ENCODE measurements at regions not wholly inside any gene's neighbourhood (a gene's known extent, or its start where the extent isn't known, plus 50 kb on each side); places are given as distances from the start of the nearest gene placed in this dataset.

GRCh38 chr5:57338868-57339340 lies 143.7 kb downstream of the ACTBL2 start:
- in situ Hi-C loops (cut with HindIII; ENCODE audit: low sequenced_read_pairs): no loop called here

DNA sequence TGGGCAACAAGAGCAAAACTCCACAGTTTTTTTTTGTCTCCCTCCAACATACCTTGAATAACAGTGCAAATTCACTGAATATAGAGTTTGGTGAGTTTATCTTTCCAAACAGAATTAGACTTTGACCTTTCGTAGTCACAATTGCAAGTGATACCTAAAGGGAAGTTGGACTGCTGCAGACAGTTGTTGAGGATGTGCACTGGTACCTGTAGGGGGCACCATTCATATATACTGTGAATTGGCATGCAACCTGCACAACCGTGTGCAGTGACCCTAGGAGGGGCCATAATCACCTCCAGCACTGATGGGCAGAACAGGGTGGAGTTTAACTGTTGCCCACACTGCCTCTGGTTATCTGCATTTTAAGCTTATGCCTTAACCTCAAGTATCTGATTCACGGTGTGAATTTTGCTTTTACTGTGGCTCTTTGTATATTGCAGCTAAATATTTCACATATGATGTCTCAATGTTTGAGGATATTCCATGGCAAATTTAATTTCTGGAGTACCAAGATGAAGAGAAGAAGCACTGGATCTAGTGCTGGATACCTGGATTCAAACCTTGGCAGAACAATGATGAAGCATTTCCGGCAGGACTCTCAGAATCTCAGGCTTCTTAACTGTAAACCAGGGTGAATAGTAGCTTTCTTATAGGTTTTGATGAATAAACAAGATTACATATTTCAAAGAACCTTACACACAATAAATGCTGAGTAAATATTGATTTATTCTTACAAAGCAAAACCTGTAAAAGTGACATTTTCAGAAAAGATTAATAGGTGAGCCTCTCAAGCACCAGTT lies 144.3 kb downstream of the ACTBL2 start:
- in situ Hi-C loops (cut with HindIII; ENCODE audit: low sequenced_read_pairs): no loop called here

DNA sequence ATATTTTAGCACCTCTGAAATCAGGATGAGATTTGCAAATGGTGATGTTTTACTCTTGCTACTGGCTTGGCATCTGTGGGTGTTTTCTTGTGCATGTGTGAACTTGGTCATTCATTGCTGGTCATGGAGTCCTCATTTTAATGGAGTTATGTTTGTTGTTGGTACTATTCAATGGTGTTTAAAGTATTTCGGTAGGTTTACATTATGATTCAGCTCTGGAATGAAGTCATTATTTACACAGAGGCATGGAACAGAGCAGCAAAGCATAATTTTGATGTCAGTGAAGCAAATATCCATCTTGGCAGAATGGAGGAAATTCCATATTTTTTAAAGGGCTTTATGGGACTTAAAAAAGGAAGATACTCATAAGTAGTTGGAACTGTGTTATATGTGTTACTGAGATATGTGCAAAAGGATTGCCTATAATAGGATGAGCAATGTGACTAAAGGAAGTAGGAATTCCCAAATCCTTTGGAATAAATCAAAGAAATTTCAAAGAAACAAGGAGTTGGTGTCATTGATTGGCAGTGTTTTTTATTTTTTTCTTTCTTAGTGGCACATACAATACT lies 147.4 kb downstream of the ACTBL2 start:
- in situ Hi-C loops (cut with HindIII; ENCODE audit: low sequenced_read_pairs): no loop called here

DNA sequence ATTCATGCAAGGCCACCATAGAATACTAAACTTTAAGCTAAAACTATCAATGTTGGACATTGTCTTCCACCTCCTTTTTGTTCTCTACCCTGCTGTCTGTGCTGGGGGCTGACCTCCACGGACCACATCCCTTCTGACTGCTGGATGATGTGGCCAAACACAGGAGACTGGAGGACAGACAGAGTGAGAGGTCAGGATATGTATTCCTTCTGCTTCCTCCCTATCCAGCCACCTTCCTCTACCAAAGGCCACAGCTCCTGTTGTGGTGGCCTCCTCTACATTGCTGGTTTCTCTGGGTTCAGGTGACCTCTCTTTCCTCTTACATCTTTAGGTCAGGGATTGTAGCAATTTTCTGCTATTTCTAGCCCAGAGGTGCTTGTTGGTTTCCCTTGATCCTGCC lies 148.1 kb downstream of the ACTBL2 start:
- in situ Hi-C loops (cut with HindIII; ENCODE audit: low sequenced_read_pairs): no loop called here

- in situ Hi-C loops (cut with HindIII; ENCODE audit: low sequenced_read_pairs): no loop called here
Observed at GRCh38 chr5:57332361-57332760, 150.2 kb downstream of the ACTBL2 start.

DNA sequence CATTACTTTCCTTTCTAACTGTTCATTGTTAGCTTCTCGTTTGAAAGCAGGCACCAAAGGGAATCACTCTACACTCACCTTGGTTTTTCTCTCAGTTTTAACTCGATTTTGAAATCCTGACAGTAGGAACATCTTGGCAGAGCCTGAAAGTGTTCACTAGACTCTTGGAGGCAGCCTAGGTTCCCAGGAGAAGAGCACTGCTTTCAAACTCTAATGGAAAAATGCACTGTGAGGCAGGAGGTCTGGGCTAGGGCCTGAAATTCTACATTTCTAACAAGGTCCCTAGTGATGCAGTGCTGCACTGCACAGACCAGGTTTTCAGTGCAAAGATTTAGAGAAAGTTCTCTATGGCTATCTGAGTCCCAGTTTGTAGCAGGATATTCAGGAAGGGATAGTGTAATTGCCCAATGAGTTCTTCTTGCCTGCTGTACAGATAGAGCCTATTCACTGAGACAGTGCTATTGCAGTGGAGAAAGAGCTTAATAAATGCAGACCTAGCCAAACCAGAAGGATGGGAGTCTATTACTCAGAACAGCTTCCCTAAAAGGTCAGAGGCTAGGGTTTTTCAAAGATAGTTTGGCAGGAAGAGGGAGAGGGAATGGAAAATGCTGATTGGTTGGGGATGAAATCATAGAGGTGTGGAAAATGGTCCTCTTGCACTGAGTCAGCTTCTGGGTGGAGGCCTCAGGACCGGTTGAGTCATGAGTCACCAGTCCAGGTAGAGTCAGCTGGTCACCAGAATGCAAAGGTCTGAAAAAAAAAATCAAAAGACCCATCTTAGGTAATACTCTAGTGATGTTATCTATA lies 153.9 kb downstream of the GPBP1 start:
- in situ Hi-C loops (cut with HindIII; ENCODE audit: low sequenced_read_pairs): no loop called here

DNA sequence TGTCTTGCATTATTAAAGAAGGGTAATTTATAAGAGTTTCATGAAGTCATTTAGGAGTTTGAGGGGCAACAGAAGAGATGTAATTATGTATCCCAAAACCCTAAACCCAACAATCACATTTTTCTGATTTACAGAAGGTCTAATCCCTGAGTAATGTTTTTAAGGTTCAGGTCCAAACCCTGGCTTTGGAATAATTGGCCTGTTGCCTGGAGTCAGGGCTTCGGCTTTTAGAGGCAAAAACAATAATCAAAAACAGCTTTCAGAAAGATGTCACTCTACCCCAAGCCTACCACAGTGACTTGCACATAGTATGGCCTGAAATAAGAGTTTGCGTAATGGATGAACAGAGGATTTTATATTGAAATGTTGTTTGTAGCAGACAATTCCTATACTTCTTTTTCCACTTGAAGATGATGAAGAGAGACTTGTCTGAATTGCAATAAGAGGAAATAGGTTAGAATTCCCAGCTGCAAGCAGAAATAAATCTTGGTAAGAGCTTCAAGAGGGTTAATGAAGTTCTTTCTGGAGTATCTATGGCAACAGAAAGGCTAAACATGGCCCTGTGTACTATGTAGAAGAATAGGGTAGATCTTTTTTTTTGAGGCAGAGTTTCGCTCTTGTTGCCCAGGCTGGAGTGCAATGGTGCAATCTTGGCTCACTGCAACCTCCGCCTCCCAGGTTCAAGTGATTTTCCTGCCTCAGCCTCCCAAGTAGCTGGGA lies 152.0 kb downstream of the GPBP1 start:
- in situ Hi-C loops (cut with HindIII; ENCODE audit: low sequenced_read_pairs): no loop called here

GRCh38 chr5:57324861-57325260 lies 151.0 kb downstream of the GPBP1 start:
- in situ Hi-C loops (cut with HindIII; ENCODE audit: low sequenced_read_pairs): loop anchor here (5.0 kb wide), 1 partner anchor 102 kb away; no protein-coding TSS in a partner anchor

DNA sequence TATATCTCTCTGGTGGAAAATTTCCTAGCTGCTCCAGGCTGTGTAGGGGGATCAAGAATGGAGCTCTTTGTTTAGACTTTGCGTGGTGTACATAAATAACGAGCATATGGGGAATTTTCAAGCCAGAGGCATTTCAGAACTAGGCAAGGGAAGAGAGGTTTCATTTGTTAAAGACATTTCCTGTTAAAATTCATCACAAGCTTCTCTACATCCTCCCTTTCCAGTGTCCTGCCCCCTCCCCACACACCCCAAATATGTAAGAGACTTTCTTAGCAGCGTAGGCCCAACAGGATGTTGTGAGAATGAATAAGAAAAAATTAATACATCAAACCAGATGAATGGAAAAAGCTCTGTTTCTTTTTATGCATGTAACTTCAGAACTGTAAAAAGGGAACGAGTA lies 150.3 kb downstream of the GPBP1 start:
- in situ Hi-C loops (cut with HindIII; ENCODE audit: low sequenced_read_pairs): loop anchor here (5.0 kb wide), 1 partner anchor 103 kb away; no protein-coding TSS in a partner anchor

DNA sequence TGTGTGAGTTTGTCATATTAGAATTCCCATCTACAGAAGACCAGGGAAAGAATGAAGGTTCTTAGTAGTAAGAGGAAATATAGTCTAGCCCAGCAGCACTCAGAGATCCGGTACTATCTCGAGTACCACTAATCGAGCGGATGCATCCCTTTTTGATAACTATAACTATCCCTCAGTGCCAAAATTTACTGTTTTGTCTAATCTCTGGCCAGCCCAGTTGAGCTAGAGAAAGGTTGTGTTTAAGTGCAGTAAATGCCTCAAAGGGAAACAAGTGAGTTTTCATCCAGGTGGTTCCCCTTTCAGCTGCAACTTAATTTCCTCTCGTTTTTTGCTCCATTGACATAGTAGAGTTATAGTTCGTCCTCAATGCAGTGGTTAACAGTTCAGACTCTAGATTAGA lies 146.7 kb downstream of the GPBP1 start:
- in situ Hi-C loops (cut with HindIII; ENCODE audit: low sequenced_read_pairs): loop anchor here (5.0 kb wide), 1 partner anchor 107 kb away; no protein-coding TSS in a partner anchor

GRCh38 chr5:57319628-57320027 lies 145.8 kb downstream of the GPBP1 start:
- in situ Hi-C loops (cut with HindIII; ENCODE audit: low sequenced_read_pairs): loop anchor here (5.0 kb wide), 1 partner anchor 108 kb away; no protein-coding TSS in a partner anchor

DNA sequence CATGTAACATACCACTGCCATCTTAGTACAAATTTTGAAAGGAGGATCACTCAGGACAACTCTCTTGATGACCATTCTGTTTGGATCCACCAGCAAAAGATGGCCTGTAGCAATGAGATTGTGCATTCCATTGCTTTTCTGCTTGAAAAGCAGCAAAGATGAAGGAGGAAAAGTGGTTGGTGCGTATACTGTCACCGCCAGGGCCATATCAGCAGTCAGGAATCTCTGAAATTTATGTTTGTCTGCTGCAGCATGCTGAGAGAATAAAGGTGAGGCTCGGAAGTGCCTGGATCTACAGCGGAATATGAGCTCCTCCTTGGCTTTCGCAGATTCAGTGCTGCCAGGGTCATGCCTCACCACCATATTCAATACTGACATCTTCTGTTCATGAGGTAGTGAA lies 144.4 kb downstream of the GPBP1 start:
- in situ Hi-C loops (cut with HindIII; ENCODE audit: low sequenced_read_pairs): no loop called here

DNA sequence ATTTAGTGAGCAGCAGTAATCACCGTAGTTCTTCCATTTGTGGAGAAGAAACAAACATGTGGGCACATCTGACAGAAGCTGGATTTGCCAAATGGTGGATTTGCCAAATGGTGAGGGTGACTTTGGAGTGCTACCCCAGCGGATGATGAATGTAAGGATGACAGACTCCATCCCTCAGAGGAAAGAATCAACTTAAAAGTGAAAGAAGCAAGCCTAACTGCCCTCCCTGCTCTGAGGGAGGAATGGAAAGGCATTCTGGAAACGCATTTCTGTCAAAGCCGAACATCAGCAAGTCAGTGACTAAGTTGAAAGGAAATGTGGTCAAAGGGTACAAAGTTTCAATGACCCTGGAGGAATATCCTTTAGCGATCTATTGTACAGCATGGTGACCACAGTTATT lies 143.5 kb downstream of the GPBP1 start:
- in situ Hi-C loops (cut with HindIII; ENCODE audit: low sequenced_read_pairs): no loop called here

- in situ Hi-C loops (cut with HindIII; ENCODE audit: low sequenced_read_pairs): no loop called here
Observed at GRCh38 chr5:57316798-57317327, 143.0 kb downstream of the GPBP1 start.

DNA sequence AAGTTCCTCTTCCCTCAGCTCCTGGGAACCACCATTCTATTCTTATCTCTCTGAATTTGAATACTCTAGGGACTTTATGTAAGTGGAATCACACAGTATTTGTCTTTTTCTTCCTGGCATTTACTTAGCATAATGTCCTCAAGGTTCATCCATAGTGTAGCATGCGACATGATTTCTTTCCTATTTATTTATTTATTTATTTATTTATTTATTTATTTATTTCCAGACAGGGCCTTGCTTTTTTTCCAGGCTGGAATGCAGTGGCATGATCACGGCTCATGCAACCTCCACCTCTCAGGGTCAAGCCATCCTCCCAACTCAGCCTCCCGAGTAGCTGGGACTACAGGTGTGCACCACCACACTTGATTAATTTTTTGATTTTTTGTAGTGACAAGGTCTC lies 142.1 kb downstream of the GPBP1 start:
- in situ Hi-C loops (cut with HindIII; ENCODE audit: low sequenced_read_pairs): no loop called here
